MCF 10A (cell line): ENCODE measurements at regions not wholly inside any gene's neighbourhood (a gene's known extent, or its start where the extent isn't known, plus 50 kb on each side); places are given as distances from the start of the nearest gene placed in this dataset.

Experiments
- BruUV-seq: library from RNA; stranded (reverse); fragments of 400-500 nt; replicated peaks from 2 replicates; lab custom pipeline; 2021; lab: Mats Ljungman, UMichigan
- CTCF ChIA-PET: fragments of 300-600 bp; sonication (Branson Sonifier 250); formaldehyde crosslinking; extraction: SDS; loops from one replicate; lab custom pipeline; 2021; ENCODE audit warnings: antibody characterized with exemption, inconsistent platforms; lab: Yijun Ruan, JAX
- POLR2A ChIA-PET: fragments of 300-600, 350-650 bp; sonication (Branson Sonifier 250); formaldehyde crosslinking; extraction: SDS; loops from one replicate; lab custom pipeline; 2020; ENCODE audit warnings: antibody characterized with exemption, inconsistent platforms; lab: Yijun Ruan, JAX
- DNase-seq: peaks from one replicate; pipeline ENCODE4 v3.0.0-alpha.2; 2018; ENCODE audit not compliant: unreplicated experiment
- H3K27ac Mint-ChIP-seq: one replicate; pipeline ENCODE4 v1.8.0; 2022; ENCODE audit warnings: mild to moderate bottlenecking, low read depth, mixed read lengths; ENCODE audit not compliant: unreplicated experiment
- H3K27me3 Mint-ChIP-seq: one replicate; pipeline ENCODE4 v1.8.0; 2022; ENCODE audit warnings: mixed read lengths; ENCODE audit not compliant: insufficient read depth, unreplicated experiment
- H3K36me3 Mint-ChIP-seq: one replicate; pipeline ENCODE4 v1.8.0; 2022; ENCODE audit warnings: mild to moderate bottlenecking, moderate library complexity, mixed read lengths; ENCODE audit not compliant: insufficient read depth, unreplicated experiment
- H3K4me1 Mint-ChIP-seq: one replicate; pipeline ENCODE4 v1.8.0; 2022; ENCODE audit warnings: mixed read lengths; ENCODE audit not compliant: insufficient read depth, unreplicated experiment
- H3K4me3 Mint-ChIP-seq: one replicate; pipeline ENCODE4 v1.8.0; 2022; ENCODE audit warnings: mild to moderate bottlenecking, moderate library complexity, mixed read lengths; ENCODE audit not compliant: unreplicated experiment
- H3K9me3 Mint-ChIP-seq: one replicate; pipeline ENCODE4 v1.8.0; 2022; ENCODE audit warnings: mixed read lengths; ENCODE audit not compliant: unreplicated experiment
- CTCF ChIP-seq: fragments of 200-600 bp; IDR thresholded peaks from one replicate; pipeline ENCODE4 v1.8.0; 2022; ENCODE audit warnings: antibody characterized with exemption, mild to moderate bottlenecking; ENCODE audit not compliant: unreplicated experiment
- intact Hi-C: fragments of 100-400 bp; cut with micrococcal nuclease; formaldehyde crosslinking; loops from 2 replicates; pipeline ENCODE4 v1.14.1; 2022

- ChIA-PET POLR2A (no interaction called here), CTCF (interaction anchor here (0.6 to 5.0 kb wide), 4 partner anchors 34 to 498 kb away, joined by 4 to 36 read pairs (median 6); no protein-coding TSS in a partner anchor)
- no peaks in the 10 kb centered on the region for H3K9me3 Mint-ChIP-seq
- no peak for DNase-seq
- no peak for TF ChIP-seq CTCF
- intact Hi-C loops, result no loop called here
- H3K27ac Mint-ChIP-seq, result no peak overlapping the region
- H3K4me3 Mint-ChIP-seq, result no peak overlapping the region
- no peaks in the 10 kb centered on the region for H3K4me1 Mint-ChIP-seq
- H3K36me3 Mint-ChIP-seq, result no peaks in the 10 kb centered on the region
- no TSS peak for BruUV-seq
- no peaks in the 10 kb centered on the region for H3K27me3 Mint-ChIP-seq
Measured at GRCh38 chr11:112792070-112792469, 169.2 kb upstream of the NCAM1 start.

- CTCF ChIA-PET, result interaction anchor here (0.9 to 5.0 kb wide), 4 partner anchors 204 to 497 kb away, joined by 3 to 36 read pairs (median 6); no protein-coding TSS in a partner anchor
- H3K36me3 Mint-ChIP-seq, result no peaks in the 10 kb centered on the region
- no peak overlapping the region for H3K27ac Mint-ChIP-seq
- no peaks in the 10 kb centered on the region for H3K27me3 Mint-ChIP-seq
- intact Hi-C loops, result no loop called here
- H3K4me3 Mint-ChIP-seq, result no peak overlapping the region
- POLR2A ChIA-PET, result no interaction called here
- H3K4me1 Mint-ChIP-seq, result no peaks in the 10 kb centered on the region
- BruUV-seq, result no TSS peak
- DNase-seq, result peak; percentile 22
- TF ChIP-seq CTCF, result no peak
- no peaks in the 10 kb centered on the region for H3K9me3 Mint-ChIP-seq
Measured at GRCh38 chr11:112793416-112793815, 167.8 kb upstream of the NCAM1 start.

GRCh38 chr11:112794331-112794846 lies 166.8 kb upstream of the NCAM1 start:
- no peaks in the 10 kb centered on the region for H3K4me1 Mint-ChIP-seq
- POLR2A ChIA-PET, result interaction anchor here (0.7 to 2.3 kb wide), 3 partner anchors 79 to 206 kb away, joined by 3 to 13 read pairs (median 4); no protein-coding TSS in a partner anchor
- CTCF ChIA-PET, result interaction anchor here (0.6 to 5.1 kb wide), 32 partner anchors 8 to 1244 kb away, joined by 3 to 166 read pairs (median 4); no protein-coding TSS in a partner anchor
- BruUV-seq, result no TSS peak
- H3K9me3 Mint-ChIP-seq, result no peaks in the 10 kb centered on the region
- intact Hi-C loops, result no loop called here
- no peak for DNase-seq
- H3K27ac Mint-ChIP-seq, result no peak overlapping the region
- H3K4me3 Mint-ChIP-seq, result no peak overlapping the region
- H3K27me3 Mint-ChIP-seq, result no peaks in the 10 kb centered on the region
- H3K36me3 Mint-ChIP-seq, result no peaks in the 10 kb centered on the region
- no peak for TF ChIP-seq CTCF

- intact Hi-C loops, result loop anchor here (1.0 kb wide), 2 partner anchors 207 to 505 kb away; no protein-coding TSS in a partner anchor
- H3K27ac Mint-ChIP-seq, result no peak overlapping the region
- BruUV-seq, result no TSS peak
- no peak overlapping the region for H3K4me3 Mint-ChIP-seq
- CTCF ChIA-PET, result interaction anchor here (0.6 to 5.1 kb wide), 52 partner anchors 8 to 1243 kb away, joined by 3 to 166 read pairs (median 4); no protein-coding TSS in a partner anchor
- POLR2A ChIA-PET, result interaction anchor here (0.7 to 2.3 kb wide), 4 partner anchors 31 to 207 kb away, joined by 3 to 13 read pairs (median 4); no protein-coding TSS in a partner anchor
- no peaks in the 10 kb centered on the region for H3K36me3 Mint-ChIP-seq
- peak; percentile 72 for DNase-seq
- H3K27me3 Mint-ChIP-seq, result no peaks in the 10 kb centered on the region
- peak; percentile 77 for TF ChIP-seq CTCF
- H3K4me1 Mint-ChIP-seq, result no peaks in the 10 kb centered on the region
- H3K9me3 Mint-ChIP-seq, result no peaks in the 10 kb centered on the region
Measured at GRCh38 chr11:112795142-112795815, 165.9 kb upstream of the NCAM1 start.
